GM23338 (cell line): ENCODE measurements at regions not wholly inside any gene's neighbourhood (a gene's known extent, or its start where the extent isn't known, plus 50 kb on each side); places are given as distances from the start of the nearest gene placed in this dataset.
A peak's percentile ranks its signal among the peaks of the same experiment; 100 is the strongest.

Source experiments
- ATAC-seq: fragments of 200-7000 bp; cut with Tn5 transposase; 3 replicates; pipeline ENCODE4 v1.9.1; 2020
- DNase-seq: peaks from one replicate; pipeline ENCODE4 v3.0.0-alpha.2; 2015; ENCODE audit warnings: low spot score
- H2AFZ ChIP-seq: fragments of 200-600 bp; sonication (generic); 2 replicates; pipeline ENCODE4 v1.8.0; 2016; ENCODE audit warnings: antibody characterized with exemption, mild to moderate bottlenecking, moderate library complexity
- H3F3A ChIP-seq: fragments of 200-600 bp; sonication (generic); replicated peaks from 2 replicates; pipeline ENCODE4 v1.8.0; 2017; ENCODE audit warnings: antibody characterized with exemption, mixed run types, low read depth
- H3K27ac ChIP-seq: fragments of 200-600 bp; sonication (generic); 2 replicates; pipeline ENCODE4 v1.6.1; 2016; ENCODE audit warnings: low read depth
- H3K27me3 ChIP-seq: fragments of 200-600 bp; sonication (generic); 2 replicates; pipeline ENCODE4 v1.8.0; 2016; ENCODE audit warnings: mild to moderate bottlenecking, mixed run types, moderate library complexity; ENCODE audit not compliant: insufficient read depth
- H3K36me3 ChIP-seq: fragments of 200-600 bp; sonication (generic); 2 replicates; pipeline ENCODE4 v1.8.0; 2016; ENCODE audit warnings: mild to moderate bottlenecking; ENCODE audit not compliant: insufficient read depth
- H3K4me1 ChIP-seq: fragments of 200-600 bp; sonication (generic); 2 replicates; pipeline ENCODE4 v1.8.0; 2016; ENCODE audit warnings: mild to moderate bottlenecking, moderate library complexity; ENCODE audit not compliant: insufficient read depth
- H3K4me2 ChIP-seq: fragments of 200-600 bp; sonication (generic); 2 replicates; pipeline ENCODE4 v1.7.1; 2017; ENCODE audit warnings: mixed run types
- H3K4me3 ChIP-seq: fragments of 200-600 bp; sonication (generic); 2 replicates; pipeline ENCODE4 v1.6.1; 2016; ENCODE audit warnings: mixed run types
- H3K79me2 ChIP-seq: fragments of 200-600 bp; sonication (generic); replicated peaks from 2 replicates; pipeline ENCODE4 v1.8.0; 2017; ENCODE audit warnings: mild to moderate bottlenecking; ENCODE audit not compliant: insufficient read depth
- H3K9me2 ChIP-seq: fragments of 200-600 bp; sonication (generic); 2 replicates; pipeline ENCODE4 v1.8.0; 2017; ENCODE audit not compliant: insufficient read depth
- H4K20me1 ChIP-seq: fragments of 200-600 bp; sonication (generic); replicated peaks from 2 replicates; pipeline ENCODE4 v1.8.0; 2017; ENCODE audit warnings: mild to moderate bottlenecking; ENCODE audit not compliant: insufficient read depth
- H3K27ac Mint-ChIP-seq: 2 replicates; pipeline ENCODE4 v1.8.0; 2020; ENCODE audit warnings: inconsistent platforms, mild to moderate bottlenecking, moderate library complexity, mixed read lengths
- H3K27me3 Mint-ChIP-seq: 3 replicates; pipeline ENCODE4 v1.8.0; 2022; ENCODE audit warnings: low read depth, mild to moderate bottlenecking, moderate library complexity, mixed read lengths, inconsistent platforms; ENCODE audit not compliant: insufficient read depth, poor library complexity
- H3K36me3 Mint-ChIP-seq: 3 replicates; pipeline ENCODE4 v1.8.0; 2021; ENCODE audit warnings: low read depth, mild to moderate bottlenecking, inconsistent platforms, moderate library complexity, mixed read lengths
- H3K4me1 Mint-ChIP-seq: 3 replicates; pipeline ENCODE4 v1.8.0; 2020; ENCODE audit warnings: mild to moderate bottlenecking, inconsistent platforms, mixed read lengths
- H3K4me3 Mint-ChIP-seq: 3 replicates; pipeline ENCODE4 v1.8.0; 2021; ENCODE audit warnings: moderate library complexity, mild to moderate bottlenecking, inconsistent platforms, mixed read lengths
- H3K9me3 Mint-ChIP-seq: 3 replicates; pipeline ENCODE4 v1.8.0; 2020; ENCODE audit warnings: moderate library complexity, mild to moderate bottlenecking, inconsistent platforms, mixed read lengths
- CREB1 ChIP-seq: fragments of 250-450 bp; sonication (Bioruptor Pico); IDR thresholded peaks from 2 replicates; pipeline ENCODE4 v1.5.0; 2020; ENCODE audit warnings: low read depth, mild to moderate bottlenecking, moderate library complexity
- EZH2 ChIP-seq: fragments of 200-600 bp; sonication (generic); IDR thresholded peaks from one replicate; pipeline ENCODE4 v1.8.0; 2017; ENCODE audit warnings: antibody characterized with exemption, mild to moderate bottlenecking, low read depth; ENCODE audit not compliant: unreplicated experiment
- TF ChIP-seq, protein P1 (sequence below), 2 experiments: fragments of 200-600 bp in 1 of 2; sonication (generic) in 1 of 2; conservative IDR thresholded peaks; 2 replicates each; pipeline versions ENCODE4 v1.5.1 to v1.6.1; 2016 to 2017; ENCODE audit warnings: antibody characterized with exemption in 2 of 2, low read depth in 2 of 2, mild to moderate bottlenecking in 2 of 2, moderate library complexity in 1 of 2
- TF ChIP-seq, protein P2 (sequence below): IDR thresholded peaks from one replicate; pipeline ENCODE4 v1.6.1; 2018; ENCODE audit warnings: antibody characterized with exemption; ENCODE audit not compliant: unreplicated experiment
- TF ChIP-seq, protein P3 (sequence below): fragments of 250-450 bp; sonication (Bioruptor Pico); IDR thresholded peaks from 2 replicates; pipeline ENCODE4 v1.5.0; 2020; ENCODE audit warnings: mild to moderate bottlenecking, moderate library complexity

DNA sequence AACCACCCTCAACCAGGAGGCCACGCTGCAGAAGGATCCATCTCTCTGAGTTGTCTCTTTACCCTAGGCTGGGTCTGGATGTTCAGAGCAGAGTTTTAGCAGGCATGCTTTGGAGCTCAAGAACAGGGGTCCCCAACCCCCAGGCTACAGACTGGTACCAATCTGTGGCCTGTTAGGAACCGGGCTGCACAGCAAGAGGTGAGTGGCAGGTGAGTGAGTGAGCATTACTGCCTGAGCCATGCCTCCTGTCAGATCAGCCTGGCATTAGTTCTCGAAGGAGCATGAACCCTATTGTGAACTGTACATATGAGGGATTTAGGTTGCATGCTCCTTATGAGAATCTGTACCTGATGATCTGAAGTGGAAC is 172.5 kb downstream of the UXS1 start:
- Histone ChIP-seq H3K4me1 (no peaks in the 10 kb centered on the region), H2AFZ (0 out of 2 replicates have a peak overlapping the region, but pooled peaks have one; percentile 83), H3K79me2 (no peaks in the 10 kb centered on the region), H3K36me3 (no peaks in the 10 kb centered on the region), H3K4me3 (no peak overlapping the region), H3K27me3 (no peaks in the 10 kb centered on the region), H3F3A (no peaks in the 10 kb centered on the region), H3K27ac (no peak overlapping the region), H3K9me2 (peaks cover 13% of the 10 kb centered on the region), H4K20me1 (no peaks in the 10 kb centered on the region; the same call in 1 of the 2 replicates), H3K4me2 (no peak overlapping the region)
- H3K36me3 Mint-ChIP-seq, result no peaks in the 10 kb centered on the region
- ATAC-seq, result no peak
- no peak for DNase-seq
- H3K9me3 Mint-ChIP-seq, result no peaks in the 10 kb centered on the region; the same call in 2 of the 3 replicates
- TF ChIP-seq, protein P1, sequence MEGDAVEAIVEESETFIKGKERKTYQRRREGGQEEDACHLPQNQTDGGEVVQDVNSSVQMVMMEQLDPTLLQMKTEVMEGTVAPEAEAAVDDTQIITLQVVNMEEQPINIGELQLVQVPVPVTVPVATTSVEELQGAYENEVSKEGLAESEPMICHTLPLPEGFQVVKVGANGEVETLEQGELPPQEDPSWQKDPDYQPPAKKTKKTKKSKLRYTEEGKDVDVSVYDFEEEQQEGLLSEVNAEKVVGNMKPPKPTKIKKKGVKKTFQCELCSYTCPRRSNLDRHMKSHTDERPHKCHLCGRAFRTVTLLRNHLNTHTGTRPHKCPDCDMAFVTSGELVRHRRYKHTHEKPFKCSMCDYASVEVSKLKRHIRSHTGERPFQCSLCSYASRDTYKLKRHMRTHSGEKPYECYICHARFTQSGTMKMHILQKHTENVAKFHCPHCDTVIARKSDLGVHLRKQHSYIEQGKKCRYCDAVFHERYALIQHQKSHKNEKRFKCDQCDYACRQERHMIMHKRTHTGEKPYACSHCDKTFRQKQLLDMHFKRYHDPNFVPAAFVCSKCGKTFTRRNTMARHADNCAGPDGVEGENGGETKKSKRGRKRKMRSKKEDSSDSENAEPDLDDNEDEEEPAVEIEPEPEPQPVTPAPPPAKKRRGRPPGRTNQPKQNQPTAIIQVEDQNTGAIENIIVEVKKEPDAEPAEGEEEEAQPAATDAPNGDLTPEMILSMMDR (conservative IDR thresholded peaks at IDR 0.05; ENCODE audit: low read depth in 2 of 2), result no peak
- TF ChIP-seq, protein P2, sequence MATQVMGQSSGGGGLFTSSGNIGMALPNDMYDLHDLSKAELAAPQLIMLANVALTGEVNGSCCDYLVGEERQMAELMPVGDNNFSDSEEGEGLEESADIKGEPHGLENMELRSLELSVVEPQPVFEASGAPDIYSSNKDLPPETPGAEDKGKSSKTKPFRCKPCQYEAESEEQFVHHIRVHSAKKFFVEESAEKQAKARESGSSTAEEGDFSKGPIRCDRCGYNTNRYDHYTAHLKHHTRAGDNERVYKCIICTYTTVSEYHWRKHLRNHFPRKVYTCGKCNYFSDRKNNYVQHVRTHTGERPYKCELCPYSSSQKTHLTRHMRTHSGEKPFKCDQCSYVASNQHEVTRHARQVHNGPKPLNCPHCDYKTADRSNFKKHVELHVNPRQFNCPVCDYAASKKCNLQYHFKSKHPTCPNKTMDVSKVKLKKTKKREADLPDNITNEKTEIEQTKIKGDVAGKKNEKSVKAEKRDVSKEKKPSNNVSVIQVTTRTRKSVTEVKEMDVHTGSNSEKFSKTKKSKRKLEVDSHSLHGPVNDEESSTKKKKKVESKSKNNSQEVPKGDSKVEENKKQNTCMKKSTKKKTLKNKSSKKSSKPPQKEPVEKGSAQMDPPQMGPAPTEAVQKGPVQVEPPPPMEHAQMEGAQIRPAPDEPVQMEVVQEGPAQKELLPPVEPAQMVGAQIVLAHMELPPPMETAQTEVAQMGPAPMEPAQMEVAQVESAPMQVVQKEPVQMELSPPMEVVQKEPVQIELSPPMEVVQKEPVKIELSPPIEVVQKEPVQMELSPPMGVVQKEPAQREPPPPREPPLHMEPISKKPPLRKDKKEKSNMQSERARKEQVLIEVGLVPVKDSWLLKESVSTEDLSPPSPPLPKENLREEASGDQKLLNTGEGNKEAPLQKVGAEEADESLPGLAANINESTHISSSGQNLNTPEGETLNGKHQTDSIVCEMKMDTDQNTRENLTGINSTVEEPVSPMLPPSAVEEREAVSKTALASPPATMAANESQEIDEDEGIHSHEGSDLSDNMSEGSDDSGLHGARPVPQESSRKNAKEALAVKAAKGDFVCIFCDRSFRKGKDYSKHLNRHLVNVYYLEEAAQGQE, result no peak
- TF ChIP-seq, protein P3, sequence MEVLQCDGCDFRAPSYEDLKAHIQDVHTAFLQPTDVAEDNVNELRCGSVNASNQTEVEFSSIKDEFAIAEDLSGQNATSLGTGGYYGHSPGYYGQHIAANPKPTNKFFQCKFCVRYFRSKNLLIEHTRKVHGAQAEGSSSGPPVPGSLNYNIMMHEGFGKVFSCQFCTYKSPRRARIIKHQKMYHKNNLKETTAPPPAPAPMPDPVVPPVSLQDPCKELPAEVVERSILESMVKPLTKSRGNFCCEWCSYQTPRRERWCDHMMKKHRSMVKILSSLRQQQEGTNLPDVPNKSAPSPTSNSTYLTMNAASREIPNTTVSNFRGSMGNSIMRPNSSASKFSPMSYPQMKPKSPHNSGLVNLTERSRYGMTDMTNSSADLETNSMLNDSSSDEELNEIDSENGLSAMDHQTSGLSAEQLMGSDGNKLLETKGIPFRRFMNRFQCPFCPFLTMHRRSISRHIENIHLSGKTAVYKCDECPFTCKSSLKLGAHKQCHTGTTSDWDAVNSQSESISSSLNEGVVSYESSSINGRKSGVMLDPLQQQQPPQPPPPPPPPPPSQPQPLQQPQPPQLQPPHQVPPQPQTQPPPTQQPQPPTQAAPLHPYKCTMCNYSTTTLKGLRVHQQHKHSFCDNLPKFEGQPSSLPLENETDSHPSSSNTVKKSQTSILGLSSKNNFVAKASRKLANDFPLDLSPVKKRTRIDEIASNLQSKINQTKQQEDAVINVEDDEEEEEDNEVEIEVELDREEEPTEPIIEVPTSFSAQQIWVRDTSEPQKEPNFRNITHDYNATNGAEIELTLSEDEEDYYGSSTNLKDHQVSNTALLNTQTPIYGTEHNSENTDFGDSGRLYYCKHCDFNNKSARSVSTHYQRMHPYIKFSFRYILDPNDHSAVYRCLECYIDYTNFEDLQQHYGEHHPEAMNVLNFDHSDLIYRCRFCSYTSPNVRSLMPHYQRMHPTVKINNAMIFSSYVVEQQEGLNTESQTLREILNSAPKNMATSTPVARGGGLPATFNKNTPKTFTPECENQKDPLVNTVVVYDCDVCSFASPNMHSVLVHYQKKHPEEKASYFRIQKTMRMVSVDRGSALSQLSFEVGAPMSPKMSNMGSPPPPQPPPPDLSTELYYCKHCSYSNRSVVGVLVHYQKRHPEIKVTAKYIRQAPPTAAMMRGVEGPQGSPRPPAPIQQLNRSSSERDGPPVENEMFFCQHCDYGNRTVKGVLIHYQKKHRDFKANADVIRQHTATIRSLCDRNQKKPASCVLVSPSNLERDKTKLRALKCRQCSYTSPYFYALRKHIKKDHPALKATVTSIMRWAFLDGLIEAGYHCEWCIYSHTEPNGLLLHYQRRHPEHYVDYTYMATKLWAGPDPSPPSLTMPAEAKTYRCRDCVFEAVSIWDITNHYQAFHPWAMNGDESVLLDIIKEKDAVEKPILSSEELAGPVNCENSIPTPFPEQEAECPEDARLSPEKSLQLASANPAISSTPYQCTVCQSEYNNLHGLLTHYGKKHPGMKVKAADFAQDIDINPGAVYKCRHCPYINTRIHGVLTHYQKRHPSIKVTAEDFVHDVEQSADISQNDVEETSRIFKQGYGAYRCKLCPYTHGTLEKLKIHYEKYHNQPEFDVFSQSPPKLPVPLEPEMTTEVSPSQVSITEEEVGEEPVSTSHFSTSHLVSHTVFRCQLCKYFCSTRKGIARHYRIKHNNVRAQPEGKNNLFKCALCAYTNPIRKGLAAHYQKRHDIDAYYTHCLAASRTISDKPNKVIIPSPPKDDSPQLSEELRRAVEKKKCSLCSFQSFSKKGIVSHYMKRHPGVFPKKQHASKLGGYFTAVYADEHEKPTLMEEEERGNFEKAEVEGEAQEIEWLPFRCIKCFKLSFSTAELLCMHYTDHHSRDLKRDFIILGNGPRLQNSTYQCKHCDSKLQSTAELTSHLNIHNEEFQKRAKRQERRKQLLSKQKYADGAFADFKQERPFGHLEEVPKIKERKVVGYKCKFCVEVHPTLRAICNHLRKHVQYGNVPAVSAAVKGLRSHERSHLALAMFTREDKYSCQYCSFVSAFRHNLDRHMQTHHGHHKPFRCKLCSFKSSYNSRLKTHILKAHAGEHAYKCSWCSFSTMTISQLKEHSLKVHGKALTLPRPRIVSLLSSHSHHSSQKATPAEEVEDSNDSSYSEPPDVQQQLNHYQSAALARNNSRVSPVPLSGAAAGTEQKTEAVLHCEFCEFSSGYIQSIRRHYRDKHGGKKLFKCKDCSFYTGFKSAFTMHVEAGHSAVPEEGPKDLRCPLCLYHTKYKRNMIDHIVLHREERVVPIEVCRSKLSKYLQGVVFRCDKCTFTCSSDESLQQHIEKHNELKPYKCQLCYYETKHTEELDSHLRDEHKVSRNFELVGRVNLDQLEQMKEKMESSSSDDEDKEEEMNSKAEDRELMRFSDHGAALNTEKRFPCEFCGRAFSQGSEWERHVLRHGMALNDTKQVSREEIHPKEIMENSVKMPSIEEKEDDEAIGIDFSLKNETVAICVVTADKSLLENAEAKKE, result no peak
- TF ChIP-seq CREB1 (CRISPR knock-in tag) (no peak), EZH2 (no peak)
- H3K4me3 Mint-ChIP-seq, result no peak overlapping the region
- no peaks in the 10 kb centered on the region for H3K27me3 Mint-ChIP-seq
- H3K27ac Mint-ChIP-seq, result no peak overlapping the region
- peaks cover 9% of the 10 kb centered on the region; the same call in 1 of the 3 replicates for H3K4me1 Mint-ChIP-seq
